NB4 (cell line): ENCODE measurements at regions not wholly inside any gene's neighbourhood (a gene's known extent, or its start where the extent isn't known, plus 50 kb on each side); places are given as distances from the start of the nearest gene placed in this dataset.

ENCODE experiments used
- DNase-seq: peaks from one replicate; pipeline ENCODE4 v3.0.0; 2010; ENCODE audit warnings: low read depth
- H3K4me3 ChIP-seq: one replicate; pipeline ENCODE4 v1.5.1; 2011; ENCODE audit warnings: mild to moderate bottlenecking, low read depth, low read length, moderate library complexity
- CTCF ChIP-seq: IDR thresholded peaks from one replicate; pipeline ENCODE4 v1.5.1; 2012; ENCODE audit warnings: low read depth, low read length
- MYC ChIP-seq: IDR thresholded peaks from 2 replicates; pipeline ENCODE4 v1.6.1; 2011; ENCODE audit warnings: low read depth, low read length
- POLR2A ChIP-seq: IDR thresholded peaks from 2 replicates; pipeline ENCODE4 v1.6.1; 2011; ENCODE audit warnings: mild to moderate bottlenecking; ENCODE audit not compliant: insufficient read length; ENCODE audit errors: extremely low read depth
- TF ChIP-seq, protein P1 (sequence below): IDR thresholded peaks from 2 replicates; pipeline ENCODE4 v1.6.1; 2011; ENCODE audit warnings: low read depth, low read length

GRCh38 chr3:111012388-111013248, 59.0 kb upstream of the NECTIN3 start:
- TF ChIP-seq POLR2A (no peak), CTCF (no peak), MYC (no peak)
- TF ChIP-seq, protein P1, sequence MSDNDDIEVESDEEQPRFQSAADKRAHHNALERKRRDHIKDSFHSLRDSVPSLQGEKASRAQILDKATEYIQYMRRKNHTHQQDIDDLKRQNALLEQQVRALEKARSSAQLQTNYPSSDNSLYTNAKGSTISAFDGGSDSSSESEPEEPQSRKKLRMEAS, result no peak
- no peak overlapping the region for H3K4me3 ChIP-seq
- DNase-seq, result peak; percentile 2
